Mucosa of descending colon (tissue), 3 donors: ENCODE measurements at regions not wholly inside any gene's neighbourhood (a gene's known extent, or its start where the extent isn't known, plus 50 kb on each side); places are given as distances from the start of the nearest gene placed in this dataset.

Source experiments
- ATAC-seq: fragments of 200-7000 bp; cut with Tn5 transposase; one replicate; pipeline ENCODE4 v1.9.1; 2020; ENCODE audit warnings: mild to moderate bottlenecking, moderate library complexity
- DNase-seq, 3 donors: peaks; one replicate each; pipeline ENCODE4 v3.0.0-alpha.2; 2020
- H3K36me3 ChIP-seq: fragments of 200-600 bp; one replicate; pipeline ENCODE4 v1.8.0; 2021; ENCODE audit warnings: low read depth, mild to moderate bottlenecking
- H3K4me1 ChIP-seq: fragments of 200-600 bp; one replicate; pipeline ENCODE4 v1.8.0; 2021; ENCODE audit warnings: low read depth, mild to moderate bottlenecking
- H3K4me3 ChIP-seq: fragments of 200-600 bp; one replicate; pipeline ENCODE4 v1.8.0; 2021; ENCODE audit warnings: mild to moderate bottlenecking
- H3K9me3 ChIP-seq: fragments of 200-600 bp; one replicate; pipeline ENCODE4 v1.8.0; 2021; ENCODE audit warnings: mild to moderate bottlenecking
- intact Hi-C, 2 donors: fragments of 100-400 bp; cut with DNase I in 1 of 2; cut with micrococcal nuclease in 1 of 2; formaldehyde crosslinking; loops; one replicate each; pipeline versions ENCODE4 v1.11.0 to v1.11.1; 2022; cut with DNase I, micrococcal nuclease
- TF ChIP-seq, protein P1 (sequence below): fragments of 200-600 bp; IDR thresholded peaks from one replicate; pipeline ENCODE4 v1.8.0; 2022; ENCODE audit warnings: antibody characterized with exemption, mild to moderate bottlenecking
- donor health status: DM: no; HTN: no; CAD: no; lungs with moderate emphysema.
- donor health status: DM: no; HTN: no; CAD: no.
- donor health status: DM: no; HTN: yes; CAD: no.

DNA sequence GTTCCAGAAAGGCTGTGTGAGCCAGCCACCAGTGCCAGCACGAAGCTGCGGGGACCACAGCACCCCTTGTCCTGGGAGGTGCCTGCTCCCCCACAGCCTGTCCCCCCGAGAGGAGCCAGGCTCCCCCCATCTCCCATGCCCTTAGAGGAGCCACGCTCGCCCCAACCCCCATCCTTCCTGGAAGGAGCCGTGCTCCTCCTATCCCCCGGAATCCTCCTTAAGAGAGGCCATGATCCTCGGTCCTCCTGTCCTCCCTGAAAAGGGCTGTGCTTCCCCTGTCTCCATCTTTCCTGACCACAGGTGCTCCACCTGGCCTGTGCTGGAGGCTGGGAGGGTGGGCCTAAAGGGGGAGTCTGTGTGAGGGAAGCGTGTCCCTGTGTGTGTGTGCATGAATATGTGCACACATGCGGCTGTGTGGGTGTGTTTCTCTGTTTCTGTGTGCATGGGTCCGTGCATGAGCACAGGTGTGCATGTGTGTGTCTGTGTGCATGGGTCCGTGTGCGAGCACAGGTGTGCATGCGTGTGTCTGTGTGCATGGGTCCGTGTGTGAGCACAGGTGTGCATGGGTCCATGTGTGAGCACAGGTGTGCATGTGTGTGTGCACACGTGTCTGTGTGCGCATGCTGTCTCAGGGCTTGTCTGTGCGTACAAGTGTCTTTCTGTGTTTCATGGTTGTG, 80.3 kb downstream of the RTP5 start:
- no peak for DNase-seq
- Histone ChIP-seq H3K36me3 (no peaks in the 10 kb centered on the region), H3K4me3 (no peak overlapping the region), H3K9me3 (no peaks in the 10 kb centered on the region), H3K4me1 (no peaks in the 10 kb centered on the region)
- ATAC-seq = peak; percentile 4
- intact Hi-C loops = no loop called here
- TF ChIP-seq, protein P1, sequence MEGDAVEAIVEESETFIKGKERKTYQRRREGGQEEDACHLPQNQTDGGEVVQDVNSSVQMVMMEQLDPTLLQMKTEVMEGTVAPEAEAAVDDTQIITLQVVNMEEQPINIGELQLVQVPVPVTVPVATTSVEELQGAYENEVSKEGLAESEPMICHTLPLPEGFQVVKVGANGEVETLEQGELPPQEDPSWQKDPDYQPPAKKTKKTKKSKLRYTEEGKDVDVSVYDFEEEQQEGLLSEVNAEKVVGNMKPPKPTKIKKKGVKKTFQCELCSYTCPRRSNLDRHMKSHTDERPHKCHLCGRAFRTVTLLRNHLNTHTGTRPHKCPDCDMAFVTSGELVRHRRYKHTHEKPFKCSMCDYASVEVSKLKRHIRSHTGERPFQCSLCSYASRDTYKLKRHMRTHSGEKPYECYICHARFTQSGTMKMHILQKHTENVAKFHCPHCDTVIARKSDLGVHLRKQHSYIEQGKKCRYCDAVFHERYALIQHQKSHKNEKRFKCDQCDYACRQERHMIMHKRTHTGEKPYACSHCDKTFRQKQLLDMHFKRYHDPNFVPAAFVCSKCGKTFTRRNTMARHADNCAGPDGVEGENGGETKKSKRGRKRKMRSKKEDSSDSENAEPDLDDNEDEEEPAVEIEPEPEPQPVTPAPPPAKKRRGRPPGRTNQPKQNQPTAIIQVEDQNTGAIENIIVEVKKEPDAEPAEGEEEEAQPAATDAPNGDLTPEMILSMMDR = no peak

DNA sequence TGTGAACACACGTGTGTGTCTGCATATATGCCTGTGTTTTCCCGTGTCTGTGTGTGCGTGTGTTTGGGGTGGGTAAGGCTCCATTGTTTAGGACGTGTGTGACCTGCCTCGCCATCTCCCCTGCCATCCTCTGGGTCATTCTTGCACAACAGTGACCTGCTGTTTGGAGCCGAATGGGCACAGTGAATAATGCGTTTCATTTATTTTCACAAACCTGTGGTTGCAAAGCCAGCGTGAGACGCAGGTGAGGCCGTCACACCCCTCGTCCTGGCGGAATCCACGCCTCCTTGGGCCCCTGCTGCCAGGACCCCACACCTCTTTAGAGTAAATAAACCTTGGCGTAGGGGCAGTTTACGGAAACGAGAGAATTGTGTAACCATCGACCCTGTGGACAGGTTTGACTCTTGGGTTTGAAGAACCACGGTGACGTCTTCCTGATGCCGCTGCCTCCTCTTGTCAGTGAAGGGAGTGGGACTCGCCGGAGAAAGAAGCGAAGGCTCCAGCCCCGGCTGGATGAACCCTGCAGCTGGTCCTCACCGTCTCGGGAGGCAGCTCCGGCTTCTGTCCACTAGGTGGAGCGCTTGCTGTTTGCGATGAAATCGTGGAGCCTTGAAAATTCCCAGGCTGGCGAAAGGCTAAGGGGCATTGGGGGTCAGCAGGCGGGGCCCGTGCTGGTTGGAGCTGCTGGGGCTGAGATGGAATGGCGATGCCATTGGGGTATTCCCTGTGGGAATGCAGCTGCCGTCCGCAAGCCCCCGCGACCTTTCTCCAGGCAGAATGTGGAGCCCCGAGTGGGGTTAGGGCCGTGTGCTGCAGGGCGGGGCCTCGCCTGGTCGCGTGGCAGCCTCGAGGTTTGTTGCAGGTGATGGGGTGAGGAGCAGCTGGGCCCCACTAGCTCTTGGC, 81.1 kb downstream of the RTP5 start:
- Histone ChIP-seq H3K36me3 (no peaks in the 10 kb centered on the region), H3K4me3 (no peak overlapping the region), H3K4me1 (no peaks in the 10 kb centered on the region), H3K9me3 (no peaks in the 10 kb centered on the region)
- TF ChIP-seq, protein P1 = peak; percentile 93
- ATAC-seq (peak; percentile 86), DNase-seq (peak in 2 of 3 donors; percentile 84 to 88)
- intact Hi-C loops = no loop called here

DNA sequence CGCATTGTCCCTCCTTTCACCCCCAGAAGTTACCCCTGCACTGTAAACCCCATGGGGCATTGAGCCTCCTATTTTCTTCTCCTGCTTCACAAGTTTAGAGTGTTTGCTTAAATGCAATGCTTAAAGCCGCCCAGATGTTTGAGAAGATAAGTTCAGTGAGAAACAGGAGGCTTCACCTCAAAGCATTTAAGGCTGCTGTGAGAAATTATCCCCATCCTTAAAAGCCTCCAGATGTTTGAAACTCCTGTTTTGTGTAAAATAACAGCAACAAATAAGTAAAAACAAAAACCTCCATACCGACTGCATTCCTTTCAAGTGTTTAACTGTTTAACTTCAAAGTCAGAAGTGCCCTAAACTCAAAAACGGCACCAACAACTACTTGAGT, 81.8 kb downstream of the RTP5 start:
- Histone ChIP-seq H3K36me3 (no peaks in the 10 kb centered on the region), H3K4me1 (no peaks in the 10 kb centered on the region), H3K9me3 (no peaks in the 10 kb centered on the region), H3K4me3 (no peak overlapping the region)
- no peak for ATAC-seq
- intact Hi-C loops = no loop called here
- DNase-seq = no peak
- TF ChIP-seq, protein P1 = no peak

DNA sequence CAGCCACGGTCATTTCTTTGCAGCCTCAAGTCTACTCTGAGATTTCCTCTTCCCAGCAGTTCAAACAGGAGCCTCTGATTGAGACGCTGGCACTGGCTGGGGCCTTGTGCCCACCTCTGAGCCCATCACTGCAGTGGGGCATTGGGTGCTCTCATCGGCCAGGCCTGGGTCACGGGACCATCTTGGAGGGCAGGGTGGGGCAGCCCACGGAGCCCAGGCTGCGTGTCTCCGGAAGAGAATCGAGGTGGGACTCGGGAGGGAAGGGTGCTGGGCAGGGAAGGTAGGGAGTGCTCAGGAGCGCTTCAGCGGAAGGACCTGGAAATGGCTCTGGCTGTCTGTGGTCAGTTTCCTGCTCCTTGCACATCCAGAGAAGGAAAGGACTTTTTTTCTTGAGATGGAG, 82.4 kb downstream of the RTP5 start:
- TF ChIP-seq, protein P1 = no peak
- Histone ChIP-seq H3K4me3 (no peak overlapping the region), H3K9me3 (no peaks in the 10 kb centered on the region), H3K36me3 (no peaks in the 10 kb centered on the region), H3K4me1 (no peaks in the 10 kb centered on the region)
- DNase-seq = no peak
- ATAC-seq = no peak
- intact Hi-C loops = no loop called here

DNA sequence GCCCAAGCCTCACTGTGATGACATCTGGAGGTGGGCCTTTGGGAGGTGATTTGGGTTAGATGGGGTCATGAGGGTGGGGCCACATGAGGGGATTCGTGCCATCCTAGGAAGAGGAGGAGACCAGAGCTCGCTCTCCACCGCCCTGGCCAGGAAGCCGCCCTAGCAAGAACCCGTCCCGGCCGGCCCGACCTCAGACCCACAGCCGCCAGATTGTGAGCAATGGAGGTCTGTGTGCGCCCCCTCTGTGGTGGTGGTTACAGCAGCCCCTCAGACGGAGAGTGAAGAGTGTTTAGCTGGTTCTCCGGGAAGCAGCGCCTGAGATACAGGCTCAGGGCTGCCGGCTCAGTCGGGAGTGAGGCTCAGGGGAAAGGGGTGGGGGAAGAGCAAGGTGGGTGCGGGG, 83.3 kb downstream of the RTP5 start:
- TF ChIP-seq, protein P1 = no peak
- intact Hi-C loops = no loop called here
- H3K9me3 ChIP-seq = no peaks in the 10 kb centered on the region
- ATAC-seq = no peak
- H3K36me3 ChIP-seq = no peaks in the 10 kb centered on the region
- no peak for DNase-seq
- H3K4me3 ChIP-seq = no peak overlapping the region
- no peaks in the 10 kb centered on the region for H3K4me1 ChIP-seq
